ENCODE measurements at regions not wholly inside any gene's neighbourhood (a gene's known extent, or its start where the extent isn't known, plus 50 kb on each side); places are given as distances from the start of the nearest gene placed in this dataset.

- TF ChIP-seq TAF1 (IDR thresholded peaks at IDR 0.05; ENCODE audit: borderline replicate concordance, insufficient read depth, low read length) (no peak), POLR2AphosphoS5 (IDR thresholded peaks at IDR 0.05; ENCODE audit: low read depth, low read length) (no peak), REST (IDR thresholded peaks at IDR 0.05; ENCODE audit: insufficient read depth in 1 of 2, low read depth in 2 of 2, low read length in 2 of 2) (no peak), FOXP2 (optimal IDR thresholded peaks at IDR 0.05; ENCODE audit: borderline replicate concordance, extremely low read depth, extremely low read length, insufficient read depth) (no peak)
These were observed 155.0 kb downstream of the ADAMTS15 start for GRCh38 chr11:130603335-130603906.

All from PFSK-1 (cell line).